ENCODE measurements at regions not wholly inside any gene's neighbourhood (a gene's known extent, or its start where the extent isn't known, plus 50 kb on each side); places are given as distances from the start of the nearest gene placed in this dataset.

DNA sequence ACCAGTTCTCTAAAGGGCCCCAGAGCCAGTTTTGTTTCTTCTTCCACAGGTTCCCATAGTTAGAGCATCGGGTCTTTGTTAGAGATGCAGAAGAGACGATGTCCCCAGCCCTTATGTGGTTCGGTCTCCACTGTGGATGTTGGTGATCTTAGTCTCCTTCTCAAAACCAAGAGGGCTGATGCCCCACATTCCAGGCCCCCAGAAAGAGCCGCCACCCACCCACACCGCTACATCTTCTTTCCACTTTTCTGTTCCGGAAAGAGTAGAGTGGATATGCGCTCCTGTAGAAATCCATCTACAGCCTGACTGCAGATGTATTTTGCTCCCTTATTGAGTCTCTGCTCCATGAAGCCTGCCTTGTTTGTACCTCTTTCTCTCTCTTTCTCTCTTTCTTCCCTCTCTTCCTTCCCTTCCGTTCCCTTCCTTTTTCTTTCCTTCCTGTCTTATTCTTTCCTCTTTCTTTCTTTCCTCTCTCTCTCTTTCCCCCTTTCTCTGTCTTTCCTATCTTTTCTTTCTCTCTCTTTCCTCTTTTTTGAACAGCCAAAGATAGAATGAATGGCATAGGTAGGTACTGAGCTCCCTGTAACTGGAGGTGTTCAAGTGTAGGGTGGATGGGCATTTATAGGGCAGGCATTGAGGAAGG lies 224.3 kb downstream of the SEC14L1 start:
- no peak for DNase-seq

DNA sequence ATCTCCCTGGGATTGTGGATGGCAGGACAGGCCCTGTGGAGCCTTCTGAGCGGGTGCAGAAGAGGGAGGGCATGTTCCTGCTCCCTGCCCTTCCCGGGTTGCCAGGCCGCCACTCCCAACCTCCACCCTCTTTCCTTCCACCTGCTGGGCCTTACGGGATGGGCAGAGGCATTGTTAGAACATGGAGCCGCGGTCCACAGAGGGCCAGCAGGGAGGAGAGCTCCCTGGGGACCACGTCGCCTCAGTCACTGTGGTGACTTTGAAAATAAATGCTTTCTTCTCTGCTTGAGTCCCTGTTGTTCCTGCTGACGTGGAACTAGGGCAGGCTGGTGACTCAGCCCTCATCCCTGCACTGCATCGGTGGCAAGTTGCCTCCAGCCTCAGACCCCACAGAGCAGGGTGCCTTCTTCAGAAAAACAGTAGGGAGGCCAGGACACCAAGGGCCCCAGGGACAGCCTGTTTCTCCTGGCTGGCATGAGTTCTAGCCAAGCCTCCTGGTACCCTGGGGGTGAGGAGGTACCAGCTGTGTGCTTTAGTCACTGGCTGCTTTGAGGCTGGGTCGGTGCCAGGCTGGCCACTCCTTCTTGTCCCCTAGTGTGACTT lies 224.9 kb downstream of the SEC14L1 start:
- DNase-seq: no peak

DNA sequence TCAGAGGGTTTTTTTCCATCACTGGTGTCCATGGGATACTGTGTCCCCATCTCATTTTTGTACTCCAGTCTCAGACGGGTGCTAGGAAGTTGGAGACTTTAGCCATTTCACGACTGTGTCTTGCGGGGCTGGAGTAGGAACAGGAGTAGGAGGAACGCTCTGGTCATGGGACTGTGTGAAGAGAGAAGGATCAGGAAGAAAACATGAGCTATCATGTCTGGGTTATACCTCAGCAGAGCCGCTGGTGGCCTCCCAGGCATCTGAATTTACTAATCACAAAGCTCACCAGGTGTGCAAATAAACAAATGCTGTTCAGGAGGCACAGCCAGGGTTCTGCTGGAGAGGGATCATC lies 225.4 kb downstream of the SEC14L1 start:
- no peak for DNase-seq

DNA sequence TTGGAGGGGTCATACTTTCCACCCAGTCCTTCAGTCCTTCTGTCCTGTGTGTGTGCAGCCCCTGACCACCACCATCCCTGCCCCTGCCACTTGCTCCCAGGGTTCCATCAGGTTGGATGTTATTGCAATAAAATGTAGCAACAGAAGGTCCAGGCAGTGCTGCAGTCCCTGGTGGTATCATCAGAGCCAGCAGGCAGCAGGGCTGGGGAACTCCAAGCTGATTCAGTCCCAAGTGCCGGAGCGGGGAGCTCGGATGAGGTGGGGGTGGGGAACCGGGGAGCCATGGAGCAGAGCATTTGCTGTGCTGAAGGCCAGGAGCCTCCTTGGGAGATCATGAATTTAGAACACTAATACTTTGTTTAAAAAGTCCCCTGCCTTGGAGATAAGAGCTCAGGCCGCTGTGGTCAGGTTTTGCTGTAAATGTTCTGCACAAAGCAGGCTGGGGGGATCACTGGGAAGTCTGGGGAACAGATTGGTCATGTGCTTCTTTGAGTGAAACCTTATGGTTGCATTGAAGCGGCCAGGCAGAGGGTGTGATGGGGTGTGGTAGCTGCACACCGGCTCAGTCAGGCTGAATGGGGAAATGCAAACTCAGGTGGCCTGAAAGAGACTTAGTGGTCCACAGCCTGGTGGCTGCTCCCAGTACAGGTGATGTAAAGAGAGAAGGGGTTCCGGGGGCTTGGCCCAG lies 225.9 kb downstream of the SEC14L1 start:
- DNase-seq: no peak

DNA sequence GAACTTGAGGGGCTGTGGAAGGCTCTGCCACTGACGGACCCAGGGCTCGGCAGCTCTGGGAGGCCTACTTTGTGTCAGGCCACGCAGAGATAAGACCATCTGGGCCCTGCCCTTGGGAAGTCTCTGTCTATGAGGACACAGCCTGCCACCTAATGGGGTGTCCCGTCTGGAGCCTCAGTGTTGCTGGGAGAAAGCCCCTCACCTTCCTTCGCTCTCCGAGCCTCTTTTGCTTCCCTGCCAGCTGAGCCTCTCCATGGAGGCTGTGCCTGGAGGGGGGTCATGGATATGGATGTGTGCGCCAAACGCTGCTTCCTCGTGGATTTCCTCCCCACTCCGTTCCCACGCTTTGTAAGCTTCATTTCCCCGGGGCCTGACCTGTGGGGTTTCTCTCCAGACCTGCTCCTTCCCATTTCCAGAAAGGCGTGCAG lies 228.8 kb downstream of the SEC14L1 start:
- no peak for DNase-seq

DNA sequence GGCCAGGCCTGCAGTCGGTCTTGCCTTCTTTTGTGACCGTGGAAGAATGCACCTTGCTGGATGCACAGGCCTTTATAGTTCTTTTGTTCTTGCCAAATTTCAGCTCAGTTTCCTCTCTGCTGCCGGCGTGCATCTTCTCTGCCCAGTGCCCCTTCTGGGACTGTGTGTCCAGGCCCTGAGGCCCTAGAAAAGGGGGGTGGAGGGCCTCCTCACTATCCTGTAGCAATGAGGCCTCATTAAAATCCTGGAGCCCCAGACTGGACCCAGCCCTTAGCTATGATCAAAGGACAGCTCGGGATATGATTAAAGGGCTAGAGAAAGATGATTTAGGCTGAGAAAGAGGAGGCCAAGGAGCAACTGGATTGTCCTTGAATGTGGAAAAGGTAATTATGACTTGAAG lies 229.8 kb downstream of the SEC14L1 start:
- DNase-seq: no peak

DNA sequence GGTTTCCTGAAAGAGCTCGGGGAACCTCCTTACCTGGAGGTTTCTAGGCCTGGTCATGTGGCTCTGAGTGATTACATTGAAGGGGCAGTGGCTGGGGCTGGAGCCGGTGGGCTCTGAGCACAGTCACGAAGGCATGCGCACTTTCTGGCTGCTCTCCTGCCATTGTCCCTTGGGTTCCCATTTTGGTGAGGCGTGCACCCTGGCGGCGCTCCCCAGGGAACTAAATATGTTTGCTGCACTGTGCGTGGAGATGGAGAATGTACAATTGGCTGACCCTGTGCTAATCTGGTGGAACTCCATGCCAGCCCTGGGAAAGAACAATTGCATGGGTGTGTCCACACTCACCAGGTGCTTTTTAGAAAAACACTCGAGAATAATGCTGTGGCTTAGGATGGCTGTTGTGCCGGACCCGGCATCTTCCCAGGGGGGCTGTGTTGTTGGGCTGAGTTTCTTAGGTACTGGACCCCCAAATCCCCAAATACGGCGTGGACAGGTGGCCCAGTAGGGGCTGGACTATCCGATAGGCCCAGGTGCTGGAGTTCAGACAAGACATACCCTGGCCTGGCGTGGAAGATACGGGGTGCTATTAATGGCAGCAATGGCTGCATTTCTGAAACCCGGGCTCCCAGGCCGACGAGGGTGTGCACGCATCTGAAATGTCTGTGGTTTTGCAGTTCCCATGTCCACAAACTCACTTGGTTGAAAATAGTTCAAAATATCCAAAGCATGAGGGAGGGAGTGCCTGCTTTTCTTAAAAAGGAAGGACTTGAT lies 230.5 kb downstream of the SEC14L1 start:
- no peak for DNase-seq

DNA sequence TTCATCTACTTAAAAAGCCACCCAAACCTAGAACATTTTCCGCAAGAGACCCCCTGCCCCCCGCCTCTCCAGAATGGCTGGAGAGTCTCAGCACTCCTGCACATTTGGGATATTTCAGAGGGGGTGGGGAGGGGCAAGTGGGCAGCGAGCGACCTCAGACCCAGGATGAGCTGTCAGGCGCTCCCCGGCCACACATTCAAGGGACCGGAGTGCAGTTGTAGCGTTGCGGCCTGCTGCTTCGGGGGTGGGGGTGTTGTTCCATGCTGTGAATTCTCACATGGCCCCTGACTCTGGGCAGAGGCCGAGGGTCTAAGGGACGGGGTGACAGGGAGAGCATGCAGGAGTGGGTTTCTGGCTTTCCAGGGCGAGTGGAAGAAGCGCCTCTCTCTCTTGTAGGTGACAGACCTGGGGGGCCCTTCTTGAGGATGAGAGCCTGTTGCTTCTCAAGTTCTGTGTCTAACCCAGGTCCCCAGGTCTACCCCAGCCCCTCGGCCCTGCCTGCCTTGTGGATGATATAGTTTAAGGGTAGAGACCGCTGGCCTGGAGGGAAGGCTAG lies 231.2 kb downstream of the SEC14L1 start:
- DNase-seq: no peak

DNA sequence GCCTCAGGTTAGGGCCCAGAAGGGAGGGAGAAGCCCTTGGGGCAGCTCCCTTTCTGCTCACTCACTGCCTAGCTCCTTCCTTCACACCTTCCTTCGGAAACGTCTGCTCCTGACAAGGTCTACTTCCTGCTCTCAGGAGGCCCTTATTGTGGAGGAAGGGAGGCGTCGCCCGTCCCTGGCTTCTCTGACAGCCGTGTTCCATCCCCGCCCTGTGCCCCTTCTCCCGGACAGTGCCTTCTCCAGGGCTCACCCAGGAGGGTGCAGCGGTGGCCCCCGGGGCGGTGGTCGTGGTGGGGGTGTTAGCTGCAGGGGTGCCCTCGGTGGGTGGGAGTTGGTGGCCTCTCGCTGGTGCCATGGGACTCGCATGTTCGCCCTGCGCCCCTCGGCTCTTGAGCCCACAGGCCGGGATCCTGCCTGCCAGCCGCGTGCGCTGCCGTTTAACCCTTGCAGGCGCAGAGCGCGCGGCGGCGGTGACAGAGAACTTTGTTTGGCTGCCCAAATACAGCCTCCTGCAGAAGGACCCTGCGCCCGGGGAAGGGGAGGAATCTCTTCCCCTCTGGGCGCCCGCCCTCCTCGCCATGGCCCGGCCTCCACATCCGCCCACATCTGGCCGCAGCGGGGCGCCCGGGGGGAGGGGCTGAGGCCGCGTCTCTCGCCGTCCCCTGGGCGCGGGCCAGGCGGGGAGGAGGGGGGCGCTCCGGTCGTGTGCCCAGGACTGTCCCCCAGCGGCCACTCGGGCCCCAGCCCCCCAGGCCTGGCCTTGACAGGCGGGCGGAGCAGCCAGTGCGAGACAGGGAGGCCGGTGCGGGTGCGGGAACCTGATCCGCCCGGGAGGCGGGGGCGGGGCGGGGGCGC lies 231.9 kb downstream of the SEC14L1 start:
- DNase-seq: peak; percentile 90

DNA sequence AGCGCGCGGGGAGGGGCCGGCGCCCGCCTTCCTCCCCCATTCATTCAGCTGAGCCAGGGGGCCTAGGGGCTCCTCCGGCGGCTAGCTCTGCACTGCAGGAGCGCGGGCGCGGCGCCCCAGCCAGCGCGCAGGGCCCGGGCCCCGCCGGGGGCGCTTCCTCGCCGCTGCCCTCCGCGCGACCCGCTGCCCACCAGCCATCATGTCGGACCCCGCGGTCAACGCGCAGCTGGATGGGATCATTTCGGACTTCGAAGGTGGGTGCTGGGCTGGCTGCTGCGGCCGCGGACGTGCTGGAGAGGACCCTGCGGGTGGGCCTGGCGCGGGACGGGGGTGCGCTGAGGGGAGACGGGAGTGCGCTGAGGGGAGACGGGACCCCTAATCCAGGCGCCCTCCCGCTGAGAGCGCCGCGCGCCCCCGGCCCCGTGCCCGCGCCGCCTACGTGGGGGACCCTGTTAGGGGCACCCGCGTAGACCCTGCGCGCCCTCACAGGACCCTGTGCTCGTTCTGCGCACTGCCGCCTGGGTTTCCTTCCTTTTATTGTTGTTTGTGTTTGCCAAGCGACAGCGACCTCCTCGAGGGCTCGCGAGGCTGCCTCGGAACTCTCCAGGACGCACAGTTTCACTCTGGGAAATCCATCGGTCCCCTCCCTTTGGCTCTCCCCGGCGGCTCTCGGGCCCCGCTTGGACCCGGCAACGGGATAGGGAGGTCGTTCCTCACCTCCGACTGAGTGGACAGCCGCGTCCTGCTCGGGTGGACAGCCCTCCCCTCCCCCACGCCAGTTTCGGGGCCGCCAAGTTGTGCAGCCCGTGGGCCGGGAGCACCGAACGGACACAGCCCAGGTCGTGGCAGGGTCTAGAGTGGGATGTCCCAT lies 232.8 kb downstream of the SEC14L1 start:
- no peak for DNase-seq

DNA sequence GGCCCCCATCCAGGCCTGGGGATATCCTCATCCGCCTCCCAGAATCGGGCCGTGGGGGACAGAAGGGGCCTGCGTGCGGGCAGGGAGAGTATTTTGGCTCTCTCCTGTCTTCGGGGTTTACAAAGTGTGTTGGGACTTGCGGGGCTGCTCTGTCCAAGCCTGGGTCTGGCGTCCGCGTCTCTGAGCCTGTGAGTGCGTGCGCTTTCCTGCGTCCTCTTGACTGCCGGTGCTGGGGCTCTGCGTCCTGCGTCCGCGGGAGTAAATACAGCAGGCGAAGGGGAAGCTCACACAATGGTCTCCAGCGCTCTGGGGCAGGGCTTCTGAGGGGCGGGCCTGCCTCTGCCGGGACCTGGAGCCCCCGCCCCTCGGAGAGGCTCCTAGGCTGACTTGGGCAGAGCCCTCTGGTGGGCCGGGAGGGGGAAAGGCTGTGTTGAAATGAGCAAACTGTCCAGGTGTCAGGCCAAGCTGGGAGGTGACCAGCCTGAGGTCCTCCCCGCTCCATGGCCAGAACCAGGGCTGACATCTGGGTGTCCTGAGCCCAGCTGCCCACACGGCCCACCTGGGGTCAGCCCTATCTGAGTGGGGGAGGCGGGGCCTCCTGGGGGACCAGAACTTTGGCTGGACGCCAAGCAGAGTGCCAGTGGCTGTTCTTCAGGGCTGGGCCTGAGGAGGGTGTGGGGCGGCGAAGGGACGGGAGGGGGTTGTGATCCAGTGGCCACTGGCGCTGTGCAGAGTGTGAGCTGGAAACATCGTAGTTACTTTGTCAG lies 233.6 kb downstream of the SEC14L1 start:
- peak; percentile 88 for DNase-seq

DNA sequence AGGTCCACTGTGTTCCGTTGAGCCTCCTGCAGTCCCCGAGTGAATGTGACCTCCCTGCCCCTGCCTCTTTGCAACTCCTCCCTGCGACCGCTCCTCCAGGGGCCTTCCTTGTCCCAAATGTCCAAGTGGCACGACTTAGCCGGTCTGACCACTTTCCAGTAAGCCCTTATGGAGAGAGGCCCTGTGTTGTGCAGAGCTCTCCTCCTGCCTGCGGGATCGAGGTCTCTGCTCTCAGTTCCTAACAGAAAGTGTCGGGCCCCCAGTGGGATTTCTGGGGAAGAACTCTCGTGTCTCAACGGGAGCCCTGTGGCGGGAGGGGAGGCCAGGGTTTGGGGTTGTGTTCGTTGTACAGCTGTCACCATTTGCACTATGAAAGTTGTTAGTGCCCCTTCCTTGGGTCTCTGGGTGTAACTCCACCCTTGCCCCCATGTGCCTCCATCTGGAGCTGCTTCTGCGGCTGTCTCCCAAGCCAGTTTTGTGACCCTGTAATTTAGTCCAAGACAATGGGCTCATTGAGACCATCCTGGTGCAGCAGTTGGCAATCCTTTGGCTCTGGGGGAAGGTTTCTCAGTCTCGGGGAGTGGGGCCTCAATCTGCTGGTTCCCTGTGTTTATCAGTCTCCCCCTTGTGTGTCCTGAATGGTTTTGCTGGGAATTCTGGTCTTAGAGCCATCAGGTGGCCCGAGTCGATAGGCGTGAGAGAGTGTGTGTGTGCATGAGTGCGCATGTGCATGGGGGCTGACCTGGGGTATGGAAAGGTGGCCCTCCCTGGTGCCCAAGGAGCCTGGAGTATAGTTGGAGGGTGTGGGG lies 234.5 kb downstream of the SEC14L1 start:
- DNase-seq: no peak

DNA sequence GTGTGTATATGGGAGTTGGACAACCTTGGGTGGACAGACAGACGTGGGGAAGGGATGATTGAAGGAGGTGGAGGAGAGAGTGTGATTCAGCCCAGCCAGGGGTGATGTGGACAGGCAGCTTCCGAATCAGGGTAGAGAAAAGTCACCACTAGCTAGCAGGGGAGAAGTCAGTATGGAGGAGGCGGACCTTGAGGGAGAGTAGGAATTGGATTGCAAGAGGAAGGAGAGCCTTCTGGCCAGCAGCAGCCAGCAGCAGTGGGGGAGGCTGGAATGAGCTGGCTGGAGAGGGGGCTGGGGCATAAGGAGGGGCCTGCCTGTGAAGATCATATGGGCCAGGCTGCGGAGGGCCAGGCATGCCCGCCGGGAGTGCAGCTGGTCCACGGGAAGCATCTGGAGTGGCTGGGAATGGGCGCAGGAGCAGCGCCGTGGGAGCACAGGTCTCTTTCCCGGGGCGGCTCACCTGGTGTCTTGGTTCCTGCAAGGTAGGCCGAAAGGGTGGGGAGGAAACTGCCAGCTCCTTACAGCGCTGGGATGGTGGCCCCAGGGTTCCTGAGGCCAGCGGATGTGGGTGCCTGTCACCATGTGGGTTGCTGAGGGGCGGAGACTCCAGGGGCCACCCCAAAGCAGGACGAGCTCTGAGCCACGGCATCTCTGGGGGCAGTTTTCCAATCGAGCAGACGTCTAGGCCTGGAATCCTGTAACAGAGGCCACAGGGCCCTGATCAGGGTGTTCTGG lies 235.3 kb downstream of the SEC14L1 start:
- no peak for DNase-seq

DNA sequence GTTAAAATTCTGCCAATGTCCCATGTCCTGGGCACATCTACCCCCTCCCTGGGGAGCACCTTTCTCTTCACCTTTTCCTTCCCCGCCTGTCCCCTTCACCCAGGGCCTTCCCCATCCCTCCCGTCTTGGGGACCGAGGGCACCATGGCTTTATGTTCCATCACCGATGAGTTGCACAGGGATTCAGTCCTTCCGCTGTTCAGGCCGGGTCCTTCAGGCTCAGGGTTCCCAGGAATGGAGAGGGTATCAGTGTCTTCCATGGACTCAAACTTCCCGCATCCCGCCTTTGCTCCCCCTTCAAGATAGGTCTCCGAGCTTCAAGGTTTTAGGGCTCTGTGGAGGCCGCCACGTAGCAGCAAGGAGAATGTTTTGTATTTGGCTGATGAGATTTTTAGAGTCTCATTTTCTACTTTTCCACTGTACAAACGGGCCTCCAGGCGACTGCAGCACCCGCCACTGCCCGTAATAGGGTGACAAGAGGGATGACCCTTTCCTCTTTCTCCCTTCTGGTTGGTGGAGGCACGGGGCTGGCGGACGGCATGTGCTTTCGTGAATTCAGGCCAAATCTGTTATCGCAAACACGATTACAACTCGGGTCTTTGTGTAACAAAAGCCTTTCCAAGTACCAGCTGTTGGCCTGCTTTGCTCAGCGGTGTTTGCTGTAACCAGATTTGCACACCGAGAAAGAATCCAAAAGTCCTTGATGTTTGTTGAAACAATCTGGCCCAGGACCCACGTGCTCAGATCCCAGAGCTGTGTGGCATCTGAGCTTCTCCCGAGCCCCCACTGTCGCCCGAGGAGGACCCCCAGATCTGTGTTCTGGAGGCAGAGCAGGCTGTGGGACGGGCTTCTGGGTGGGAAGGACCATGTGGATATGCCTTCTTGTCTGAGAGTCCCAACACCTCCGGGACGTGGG lies 236.3 kb downstream of the SEC14L1 start:
- no peak for DNase-seq

DNA sequence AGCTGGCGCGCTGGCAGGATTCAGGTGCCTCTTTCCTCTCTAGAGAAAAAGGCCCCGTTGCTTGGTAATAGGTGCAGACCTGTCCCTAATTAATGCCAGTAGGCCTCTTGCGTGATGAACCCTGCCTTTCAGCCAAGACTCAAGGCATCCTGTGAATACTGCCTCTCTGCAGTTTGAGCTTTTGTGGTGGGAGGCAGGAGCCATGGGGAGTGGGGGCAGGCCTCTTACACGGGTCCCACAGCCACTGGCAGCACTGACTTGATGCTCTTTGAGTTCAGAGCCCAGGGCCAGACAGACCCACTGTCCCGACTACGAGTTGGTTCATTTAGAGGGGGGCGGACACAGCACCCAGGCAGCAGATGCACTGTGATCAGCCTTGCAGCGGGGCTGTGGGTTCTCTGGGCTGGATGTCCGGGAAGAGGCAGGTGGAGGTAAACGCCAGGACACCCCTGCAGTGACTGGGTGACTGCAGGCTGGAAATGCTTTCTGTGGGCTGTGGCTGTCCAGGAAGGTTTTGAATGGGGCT lies 237.0 kb downstream of the SEC14L1 start:
- no peak for DNase-seq

DNA sequence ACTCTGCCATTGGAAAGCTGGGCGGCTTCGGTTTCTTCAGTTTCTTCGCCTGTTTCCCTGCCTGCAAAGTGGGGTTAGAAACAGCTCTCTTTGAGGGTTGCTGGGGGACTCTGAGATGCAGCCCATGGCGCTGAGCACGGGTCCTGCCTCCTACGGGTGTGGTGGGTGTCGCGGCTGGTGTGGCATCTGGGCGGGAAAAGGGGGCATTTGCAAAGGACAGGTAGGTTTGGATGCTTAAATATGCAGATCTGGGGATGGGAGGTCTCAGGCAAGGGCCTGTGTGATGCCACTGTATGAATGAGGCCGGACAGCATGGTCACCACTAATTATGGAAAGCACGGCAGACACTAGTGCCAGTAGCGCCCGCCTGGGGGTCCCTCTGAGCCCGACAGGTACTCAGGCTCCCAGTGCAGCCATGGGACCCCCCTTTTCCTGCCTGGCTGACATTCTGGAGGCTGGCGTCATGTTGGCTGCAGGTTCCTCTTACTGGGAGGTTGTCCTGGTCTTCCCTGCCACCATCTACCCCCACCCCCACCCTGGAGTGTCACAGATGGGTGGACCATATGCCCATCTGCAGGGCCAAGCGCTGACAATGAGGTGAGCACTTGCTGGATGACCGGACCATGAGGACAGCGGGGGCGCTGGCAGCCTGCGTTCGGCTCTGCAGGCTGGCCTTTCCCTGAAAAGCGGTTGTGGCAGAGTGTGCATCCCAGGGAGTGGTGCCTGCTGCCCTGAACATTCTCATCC lies 237.7 kb downstream of the SEC14L1 start:
- no peak for DNase-seq

Data from renal pelvis (tissue), 1 donor.